Activated CD8-positive, alpha-beta memory T cell treated with anti-CD3 and anti-CD28 coated beads, Interleukin-2, amount 10 ng/mL, durations not matched to agents 7 days and 5 days (primary cell): ENCODE measurements at regions not wholly inside any gene's neighbourhood (a gene's known extent, or its start where the extent isn't known, plus 50 kb on each side); places are given as distances from the start of the nearest gene placed in this dataset.

ENCODE experiments used
- ATAC-seq: fragments of 150-1000 bp; cut with Tn5 transposase; one replicate; pipeline ENCODE4 v1.10.0; 2021; ENCODE audit warnings: moderate library complexity
- CTCF ChIA-PET: fragments of 350-600 bp; sonication (Branson Sonifier 250); formaldehyde crosslinking; loops from one replicate; lab custom pipeline; 2021; ENCODE audit warnings: antibody characterized with exemption; lab: Charles Lee
- DNase-seq: peaks from one replicate; pipeline ENCODE4 v3.0.0-alpha.2; 2020
- H3K27ac Mint-ChIP-seq: one replicate; pipeline ENCODE4 v1.8.0; 2021; ENCODE audit warnings: mild to moderate bottlenecking, mixed read lengths
- H3K27me3 Mint-ChIP-seq: one replicate; pipeline ENCODE4 v1.8.0; 2021; ENCODE audit warnings: mixed read lengths
- H3K36me3 Mint-ChIP-seq: one replicate; pipeline ENCODE4 v1.8.0; 2021; ENCODE audit warnings: mild to moderate bottlenecking, mixed read lengths
- H3K4me1 Mint-ChIP-seq: one replicate; pipeline ENCODE4 v1.8.0; 2021; ENCODE audit warnings: mixed read lengths
- H3K4me3 Mint-ChIP-seq: one replicate; pipeline ENCODE4 v1.8.0; 2021; ENCODE audit warnings: mild to moderate bottlenecking, moderate library complexity, mixed read lengths
- H3K9me3 Mint-ChIP-seq: one replicate; pipeline ENCODE4 v1.8.0; 2022; ENCODE audit warnings: low read depth, mixed read lengths

DNA sequence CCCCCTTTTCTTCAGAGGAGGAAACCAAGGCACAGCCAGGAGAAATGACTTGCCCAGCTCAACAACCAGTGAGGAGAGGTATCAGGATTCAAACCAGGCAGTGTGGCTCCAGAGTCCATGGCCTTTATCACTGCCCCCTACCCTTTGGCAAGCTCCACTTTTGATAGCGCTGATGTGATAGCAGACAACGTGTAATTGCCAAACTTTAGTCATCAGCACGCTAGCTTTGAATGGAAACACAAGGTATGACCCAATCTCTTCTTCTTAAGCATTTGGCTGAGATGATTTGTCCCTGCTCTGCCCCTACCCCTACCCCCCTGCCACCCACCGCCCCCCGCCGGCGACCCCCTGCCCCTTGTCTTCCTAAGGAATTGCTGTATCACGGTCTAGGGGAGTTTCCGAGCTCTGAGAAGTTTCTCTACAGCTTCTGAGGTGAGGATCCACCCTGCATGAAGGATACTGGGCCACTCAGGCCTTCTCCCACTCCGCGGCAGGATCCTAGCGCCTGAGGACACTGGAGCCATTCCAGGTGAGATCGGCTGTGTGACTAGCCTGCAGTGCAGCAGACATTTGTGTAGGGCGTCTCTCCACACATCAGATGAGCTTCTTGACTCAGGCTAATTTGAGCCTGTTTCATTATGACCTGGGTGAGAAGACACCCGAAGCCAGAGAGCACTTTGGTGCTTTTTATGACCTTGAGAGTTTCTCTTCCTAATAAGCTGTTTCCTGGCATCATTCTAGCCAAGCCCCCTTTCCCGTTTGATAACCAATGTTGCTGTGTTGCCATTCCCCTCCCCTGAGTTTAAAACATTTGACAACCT lies 75.1 kb upstream of the MAP4K4 start:
- peak overlapping the region; percentile 51 for H3K27ac Mint-ChIP-seq

DNA sequence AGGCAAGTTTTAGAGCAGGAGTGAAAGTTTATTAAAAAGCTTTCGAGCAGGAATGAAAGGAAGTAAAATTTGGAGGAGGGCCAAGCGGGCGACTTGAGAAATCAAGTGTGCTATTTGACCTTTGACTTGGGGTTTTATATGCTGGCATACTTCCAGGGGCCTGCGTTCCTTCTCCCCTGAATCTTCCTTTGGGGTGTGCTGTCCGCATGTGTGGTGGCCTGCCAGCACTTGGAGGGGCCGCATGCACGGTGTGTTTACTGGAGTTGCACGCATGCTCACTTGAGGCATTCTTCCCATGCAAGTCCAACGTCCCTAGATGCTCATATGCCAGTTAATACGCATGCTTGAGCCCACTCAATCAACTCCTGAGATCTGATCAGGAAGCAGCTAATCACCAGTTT lies 78.3 kb upstream of the MAP4K4 start:
- no peak overlapping the region for H3K4me3 Mint-ChIP-seq
- ATAC-seq = no peak
- no peaks in the 10 kb centered on the region for H3K9me3 Mint-ChIP-seq
- H3K27ac Mint-ChIP-seq = no peak overlapping the region
- CTCF ChIA-PET = no interaction called here
- H3K4me1 Mint-ChIP-seq = peaks cover 14% of the 10 kb centered on the region
- no peaks in the 10 kb centered on the region for H3K36me3 Mint-ChIP-seq
- no peak for DNase-seq
- peaks cover 2% of the 10 kb centered on the region for H3K27me3 Mint-ChIP-seq

More for the DNA sequence above, 75.1 kb upstream of the MAP4K4 start:
- no peaks in the 10 kb centered on the region for H3K36me3 Mint-ChIP-seq
- H3K9me3 Mint-ChIP-seq = no peaks in the 10 kb centered on the region
- DNase-seq = no peak
- CTCF ChIA-PET = no interaction called here
- peaks cover 14% of the 10 kb centered on the region for H3K4me1 Mint-ChIP-seq
- peak; percentile 51 for ATAC-seq
- H3K27me3 Mint-ChIP-seq = no peaks in the 10 kb centered on the region
- no peak overlapping the region for H3K4me3 Mint-ChIP-seq

DNA sequence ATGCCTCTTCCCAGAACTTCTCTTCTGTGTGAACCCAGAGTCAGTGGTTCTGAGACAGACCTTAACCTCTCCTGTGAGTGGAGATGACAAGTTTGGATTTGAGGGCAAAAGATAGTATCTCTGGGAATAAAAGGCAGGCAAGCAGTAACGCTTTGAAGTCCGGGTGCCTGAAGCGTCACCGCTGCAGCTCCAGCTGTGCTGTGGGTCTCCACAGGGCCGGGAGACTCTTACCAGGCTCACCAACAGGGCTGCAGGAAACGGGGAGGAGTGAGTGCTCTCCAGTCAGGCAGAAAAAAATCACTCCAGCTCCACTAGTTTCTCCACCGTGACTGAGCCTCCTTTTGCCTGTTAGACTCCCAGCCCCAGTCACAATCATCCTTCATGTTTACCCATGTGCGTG lies 79.7 kb upstream of the MAP4K4 start:
- peaks cover 8% of the 10 kb centered on the region for H3K4me1 Mint-ChIP-seq
- H3K36me3 Mint-ChIP-seq = no peaks in the 10 kb centered on the region
- peaks cover 2% of the 10 kb centered on the region for H3K27me3 Mint-ChIP-seq
- DNase-seq (no peak), ATAC-seq (no peak)
- H3K4me3 Mint-ChIP-seq = no peak overlapping the region
- CTCF ChIA-PET = interaction anchor here (1.4 kb wide), 1 partner anchor 46 kb away, joined by 3 read pairs; no protein-coding TSS in a partner anchor
- no peak overlapping the region for H3K27ac Mint-ChIP-seq
- no peaks in the 10 kb centered on the region for H3K9me3 Mint-ChIP-seq

DNA sequence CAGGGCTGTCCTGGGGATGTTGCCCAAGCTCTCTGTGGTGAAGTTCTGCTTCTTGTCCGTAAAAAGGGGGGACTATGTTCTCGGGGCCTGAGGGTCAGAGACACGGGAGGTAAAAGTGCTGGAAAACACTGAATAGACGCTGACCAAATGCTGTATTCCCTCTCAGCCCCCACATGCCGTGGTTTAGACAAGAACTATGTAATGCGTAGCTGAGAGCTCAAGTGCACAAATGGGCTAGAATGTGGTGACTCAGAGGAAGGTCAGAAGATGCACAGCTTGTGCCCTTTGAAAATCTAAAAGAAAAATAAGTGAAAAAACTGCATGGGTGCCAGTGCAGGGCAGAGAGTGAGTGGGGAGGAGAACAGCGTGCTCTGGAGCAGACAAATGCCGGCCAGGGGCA lies 80.3 kb upstream of the MAP4K4 start:
- Mint-ChIP-seq H3K4me3 (no peak overlapping the region), H3K27me3 (peaks cover 2% of the 10 kb centered on the region), H3K9me3 (no peaks in the 10 kb centered on the region), H3K4me1 (peaks cover 2% of the 10 kb centered on the region), H3K36me3 (no peaks in the 10 kb centered on the region), H3K27ac (no peak overlapping the region)
- DNase-seq (no peak), ATAC-seq (no peak)
- CTCF ChIA-PET = interaction anchor here (0.6 to 1.4 kb wide), 2 partner anchors 45 to 322 kb away, joined by 3 read pairs; no protein-coding TSS in a partner anchor

DNA sequence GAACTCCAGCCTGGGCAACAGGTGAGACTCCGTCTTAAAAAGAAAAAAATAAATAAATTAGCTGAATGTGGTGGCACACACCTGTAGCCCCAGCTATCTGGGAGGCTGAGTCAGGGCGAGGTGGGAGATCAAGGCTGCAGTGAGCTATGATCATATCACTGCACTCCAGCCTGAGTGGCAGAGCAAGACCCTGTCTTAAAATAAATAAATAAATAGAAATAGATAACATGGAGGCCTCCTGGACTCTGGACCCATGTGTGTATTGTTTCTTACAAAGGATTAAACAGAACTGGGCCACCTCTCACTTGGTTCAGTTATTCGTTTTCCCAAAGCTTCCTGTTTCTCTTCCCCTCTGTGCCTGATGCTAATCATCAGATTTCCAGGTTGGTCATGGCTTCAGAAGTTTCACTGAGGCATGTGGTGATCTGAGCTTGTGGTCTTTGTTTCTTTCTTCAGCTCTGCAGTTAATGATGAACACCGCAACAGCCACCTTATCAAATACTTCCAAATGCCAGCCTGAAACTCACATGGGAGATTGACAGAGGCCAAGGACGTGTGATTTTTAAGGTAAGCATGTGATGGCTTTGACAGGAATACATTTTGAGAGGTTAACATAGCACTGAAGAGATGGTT lies 83.3 kb upstream of the MAP4K4 start:
- CTCF ChIA-PET = no interaction called here
- Mint-ChIP-seq H3K27me3 (peaks cover 2% of the 10 kb centered on the region), H3K27ac (no peak overlapping the region), H3K4me3 (no peak overlapping the region), H3K9me3 (no peaks in the 10 kb centered on the region), H3K4me1 (no peaks in the 10 kb centered on the region), H3K36me3 (no peaks in the 10 kb centered on the region)
- DNase-seq (no peak), ATAC-seq (no peak)

DNA sequence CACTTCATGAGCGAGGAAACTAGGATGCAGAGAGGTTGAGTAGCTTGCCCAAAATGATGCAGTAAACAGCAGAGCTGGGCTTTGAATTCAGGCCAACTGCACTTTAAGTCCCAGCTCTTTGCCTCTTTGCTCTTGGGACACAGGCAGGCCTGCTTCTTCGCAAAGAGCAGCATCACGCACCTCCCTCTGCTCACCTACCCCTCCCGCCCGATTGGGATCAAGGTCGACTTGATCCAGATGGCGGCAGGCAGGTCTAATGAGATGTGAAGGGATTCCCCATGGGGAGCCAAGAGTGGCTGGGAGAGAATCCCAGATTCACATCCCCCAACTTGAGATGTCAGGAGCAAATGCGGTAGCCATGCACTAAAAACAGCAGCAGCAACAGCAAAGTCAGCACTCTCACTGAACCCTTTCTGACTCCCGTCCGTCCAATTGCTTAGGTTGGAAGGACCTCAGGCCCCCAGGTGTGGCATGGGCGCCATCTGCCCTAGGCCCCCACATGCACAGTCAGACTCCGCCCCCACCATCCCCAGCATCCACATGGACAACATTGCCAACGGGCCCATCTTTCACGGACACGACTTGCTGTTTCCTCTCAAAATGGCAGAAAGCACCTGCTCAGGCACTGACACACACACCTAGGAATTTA lies 84.3 kb upstream of the MAP4K4 start:
- Mint-ChIP-seq H3K4me3 (no peak overlapping the region), H3K27me3 (peaks cover 2% of the 10 kb centered on the region), H3K9me3 (no peaks in the 10 kb centered on the region), H3K4me1 (no peaks in the 10 kb centered on the region), H3K36me3 (no peaks in the 10 kb centered on the region), H3K27ac (no peak overlapping the region)
- DNase-seq (no peak), ATAC-seq (no peak)
- CTCF ChIA-PET = no interaction called here

DNA sequence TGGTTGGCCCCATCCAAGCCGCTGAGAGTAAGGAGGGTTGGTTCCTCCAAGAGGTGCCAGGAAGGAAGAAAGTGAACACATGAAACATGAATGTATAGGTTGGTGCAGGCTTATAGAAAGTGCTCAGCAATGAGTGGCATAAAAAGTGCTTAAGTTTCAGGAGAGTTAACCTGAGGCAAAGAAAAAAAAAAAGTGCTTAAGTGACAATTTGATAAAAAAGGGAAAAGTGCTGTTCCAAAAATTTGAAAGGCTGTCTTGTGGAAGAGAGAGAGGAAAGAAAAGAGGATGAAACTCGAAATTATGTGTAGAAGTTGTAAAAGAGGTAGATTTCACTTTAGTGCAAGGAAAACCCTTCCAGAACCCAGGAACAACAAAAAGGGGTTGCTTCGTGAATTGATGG lies 85.5 kb upstream of the MAP4K4 start:
- H3K4me3 Mint-ChIP-seq = no peak overlapping the region
- no peak for DNase-seq
- CTCF ChIA-PET = no interaction called here
- no peak overlapping the region for H3K27ac Mint-ChIP-seq
- no peaks in the 10 kb centered on the region for H3K4me1 Mint-ChIP-seq
- H3K9me3 Mint-ChIP-seq = no peaks in the 10 kb centered on the region
- peaks cover 2% of the 10 kb centered on the region for H3K27me3 Mint-ChIP-seq
- no peak for ATAC-seq
- H3K36me3 Mint-ChIP-seq = no peaks in the 10 kb centered on the region

DNA sequence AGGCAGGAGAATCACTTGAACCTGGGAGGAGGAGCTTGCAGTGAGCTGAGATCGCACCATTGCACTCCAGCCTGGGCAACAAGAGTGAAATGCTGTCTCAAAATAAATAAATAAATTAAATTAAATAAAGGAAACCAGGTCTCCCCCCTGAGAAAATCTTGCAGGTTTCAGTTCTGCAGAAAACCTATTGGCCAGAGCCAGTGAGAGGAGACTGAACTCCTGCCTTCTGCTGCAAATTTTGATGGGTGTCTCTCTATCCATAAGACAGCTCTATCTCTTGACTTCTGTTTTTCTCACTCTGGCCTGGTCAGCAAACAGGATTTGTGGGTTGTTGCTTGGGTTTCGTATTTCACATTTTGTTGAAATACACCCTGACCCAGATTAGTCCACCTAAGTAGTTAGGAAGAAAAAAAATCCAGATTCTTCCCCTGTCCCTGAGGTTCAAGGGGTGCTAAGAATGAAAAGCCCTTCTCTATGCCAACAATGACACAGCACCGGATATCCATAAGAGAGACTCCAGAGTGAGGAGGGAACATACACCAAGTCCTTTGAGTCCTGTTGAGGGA lies 86.7 kb upstream of the MAP4K4 start:
- ATAC-seq (no peak), DNase-seq (no peak)
- CTCF ChIA-PET = no interaction called here
- H3K27ac Mint-ChIP-seq = no peak overlapping the region
- peaks cover 6% of the 10 kb centered on the region for H3K27me3 Mint-ChIP-seq
- H3K4me1 Mint-ChIP-seq = no peaks in the 10 kb centered on the region
- no peak overlapping the region for H3K4me3 Mint-ChIP-seq
- no peaks in the 10 kb centered on the region for H3K36me3 Mint-ChIP-seq
- no peaks in the 10 kb centered on the region for H3K9me3 Mint-ChIP-seq

DNA sequence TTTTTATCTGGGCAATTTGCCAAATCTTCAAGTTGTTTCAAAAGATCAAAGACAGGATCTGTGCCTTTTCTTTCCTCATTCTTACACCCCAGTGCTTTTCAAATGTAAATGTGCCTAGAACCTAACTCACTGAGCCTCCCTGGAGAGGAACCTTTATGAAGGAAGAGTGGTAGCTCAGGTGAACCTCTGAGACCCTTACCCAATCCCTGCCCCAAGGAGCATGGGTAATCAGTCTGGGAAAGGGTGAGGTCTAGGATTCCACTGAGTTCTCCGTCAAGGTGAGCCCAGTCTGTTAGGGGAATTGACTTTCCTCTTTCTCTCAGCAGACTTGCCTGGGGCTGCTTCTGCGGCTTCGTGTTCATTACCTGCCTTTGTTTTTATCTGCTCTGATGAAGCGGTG lies 88.1 kb upstream of the MAP4K4 start:
- CTCF ChIA-PET = no interaction called here
- H3K27ac Mint-ChIP-seq = no peak overlapping the region
- DNase-seq (no peak), ATAC-seq (no peak)
- H3K36me3 Mint-ChIP-seq = no peaks in the 10 kb centered on the region
- H3K4me1 Mint-ChIP-seq = no peaks in the 10 kb centered on the region
- no peak overlapping the region for H3K4me3 Mint-ChIP-seq
- peaks cover 12% of the 10 kb centered on the region for H3K27me3 Mint-ChIP-seq
- H3K9me3 Mint-ChIP-seq = no peaks in the 10 kb centered on the region

DNA sequence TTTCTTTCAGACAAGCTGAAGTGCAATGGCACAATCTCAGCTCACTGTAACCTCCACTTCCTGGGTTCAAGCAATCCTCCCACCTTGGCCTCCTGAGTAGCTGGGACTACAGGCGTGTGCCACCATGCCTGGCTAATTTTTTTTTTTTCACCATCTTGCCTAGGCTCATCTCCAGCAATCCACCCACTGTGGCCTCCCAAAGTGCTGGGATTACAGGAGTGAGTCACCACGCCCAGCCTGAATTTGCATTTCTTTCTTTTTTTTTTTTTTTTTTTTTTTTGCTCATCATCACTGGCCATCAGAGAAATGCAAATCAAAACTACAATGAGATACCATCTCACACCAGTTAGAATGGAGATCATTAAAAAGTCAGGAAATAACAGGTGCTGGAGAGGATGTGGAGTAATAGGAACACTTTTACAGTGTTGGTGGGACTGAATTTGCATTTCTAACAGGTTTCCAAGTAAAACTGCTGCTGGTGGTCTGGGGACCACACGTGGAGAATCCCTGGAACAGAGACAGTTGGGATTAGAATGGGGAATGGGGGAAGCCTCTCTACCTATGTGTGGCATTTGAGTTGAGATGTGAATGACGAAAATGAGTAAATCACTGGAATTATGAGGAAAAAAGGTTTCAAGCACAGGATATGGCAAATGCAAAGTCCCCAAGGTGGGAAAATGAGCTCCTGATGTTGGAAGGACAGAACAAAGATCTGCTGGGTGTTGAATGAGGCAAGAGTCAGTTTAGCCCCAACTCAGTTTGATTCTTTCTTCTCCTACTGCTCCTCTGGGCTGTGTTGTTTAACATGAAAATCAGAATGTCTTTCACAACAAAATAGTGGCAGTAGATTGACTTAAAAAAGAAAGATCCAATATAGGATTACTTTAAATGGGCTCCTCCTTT lies 88.8 kb upstream of the MAP4K4 start:
- no peaks in the 10 kb centered on the region for H3K36me3 Mint-ChIP-seq
- no peaks in the 10 kb centered on the region for H3K4me1 Mint-ChIP-seq
- DNase-seq (no peak), ATAC-seq (no peak)
- CTCF ChIA-PET = interaction anchor here (0.9 kb wide), 1 partner anchor 47 kb away, joined by 4 read pairs; no protein-coding TSS in a partner anchor
- no peaks in the 10 kb centered on the region for H3K9me3 Mint-ChIP-seq
- no peak overlapping the region for H3K4me3 Mint-ChIP-seq
- peaks cover 11% of the 10 kb centered on the region for H3K27me3 Mint-ChIP-seq
- no peak overlapping the region for H3K27ac Mint-ChIP-seq

DNA sequence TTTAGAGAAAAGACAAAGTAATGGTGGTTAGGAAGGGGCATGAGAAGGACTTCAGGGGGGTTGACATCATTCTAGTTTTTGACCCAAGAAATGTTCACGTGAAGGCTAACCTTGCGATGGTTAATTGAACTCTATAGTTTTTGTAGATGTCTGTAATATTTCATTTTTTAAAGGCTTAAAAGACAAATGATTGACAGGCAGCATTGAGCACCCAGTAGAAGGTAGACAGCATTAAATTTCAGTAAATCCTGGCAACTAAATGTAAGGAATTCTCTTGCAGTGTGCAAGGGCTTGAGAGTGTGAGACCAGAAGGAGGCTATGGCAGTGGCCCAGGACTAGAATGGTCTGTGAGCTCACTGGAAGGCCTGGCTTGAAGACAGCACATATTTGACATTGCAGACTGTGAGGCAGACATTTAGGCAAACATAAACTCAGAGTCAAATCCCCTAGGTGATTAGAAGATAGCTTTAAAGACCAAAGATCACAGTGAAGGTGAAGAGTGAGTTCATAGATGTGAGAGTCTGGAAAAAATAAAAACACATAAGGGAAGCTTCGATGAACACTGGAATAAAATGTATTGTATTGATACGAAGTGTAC lies 100.1 kb upstream of the MAP4K4 start:
- Mint-ChIP-seq H3K27ac (no peak overlapping the region), H3K4me1 (no peaks in the 10 kb centered on the region), H3K9me3 (no peaks in the 10 kb centered on the region), H3K27me3 (peaks cover 6% of the 10 kb centered on the region), H3K36me3 (no peaks in the 10 kb centered on the region), H3K4me3 (no peak overlapping the region)
- DNase-seq = no peak
- CTCF ChIA-PET = no interaction called here
- ATAC-seq = no peak

DNA sequence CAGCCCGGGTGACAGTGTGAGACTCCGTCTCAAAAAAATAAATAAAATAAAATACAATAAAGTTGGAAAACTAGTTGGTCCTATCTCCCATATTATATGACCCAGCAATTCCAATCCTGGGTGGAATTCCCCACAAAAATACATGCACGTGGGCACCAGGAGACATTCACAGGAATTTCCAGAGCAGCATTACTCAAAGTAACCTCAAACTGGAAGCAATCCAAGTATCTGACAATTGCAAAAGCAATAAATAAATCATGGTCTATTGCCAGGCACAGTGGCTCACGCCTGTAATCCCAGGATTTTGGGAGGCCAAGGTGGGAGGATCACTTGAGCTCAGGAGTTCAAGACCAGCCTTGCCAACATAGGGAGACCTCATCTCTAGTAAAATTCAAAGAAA lies 101.2 kb upstream of the MAP4K4 start:
- ATAC-seq (no peak), DNase-seq (no peak)
- Mint-ChIP-seq H3K36me3 (no peaks in the 10 kb centered on the region), H3K27me3 (peaks cover 6% of the 10 kb centered on the region), H3K4me3 (no peak overlapping the region), H3K27ac (no peak overlapping the region), H3K4me1 (no peaks in the 10 kb centered on the region), H3K9me3 (no peaks in the 10 kb centered on the region)
- CTCF ChIA-PET = no interaction called here
